ENCODE measurements at regions not wholly inside any gene's neighbourhood (a gene's known extent, or its start where the extent isn't known, plus 50 kb on each side); places are given as distances from the start of the nearest gene placed in this dataset.

DNA sequence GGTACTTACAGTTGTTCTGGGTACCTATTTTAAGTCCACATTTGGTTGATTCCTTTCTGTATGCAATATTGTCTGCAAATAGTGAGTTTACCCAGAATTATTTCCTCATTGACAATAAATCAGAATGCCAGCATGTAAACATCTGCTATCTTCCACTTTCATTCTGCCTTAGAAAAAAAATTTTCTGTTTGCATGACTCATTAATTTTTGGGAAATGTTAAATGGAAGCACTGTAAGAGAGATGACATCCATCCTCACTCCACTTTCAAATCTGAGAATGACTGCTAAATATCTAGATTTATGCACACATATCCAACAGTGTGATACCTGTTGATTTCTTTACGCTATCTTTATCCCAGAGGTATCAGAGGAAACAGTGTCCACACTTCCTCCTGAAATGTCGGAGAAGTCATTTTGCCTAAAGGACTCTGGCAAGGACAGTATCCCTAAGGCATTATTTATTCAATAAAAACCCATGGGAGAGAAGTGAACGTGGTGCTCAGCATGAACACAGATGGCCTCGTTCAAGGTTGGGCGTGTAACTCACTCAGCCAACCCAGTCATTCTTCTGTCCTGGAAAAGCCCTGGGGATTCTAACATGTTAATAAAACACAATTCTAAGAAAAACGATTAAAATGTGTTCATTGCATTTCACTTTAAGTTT, 780.9 kb downstream of the QKI start:
- Histone ChIP-seq H3K4me3 (ENCODE audit: insufficient read depth in 1 of 2, low read depth in 1 of 2, low read length in 2 of 2) (peak overlapping the region in 1 of 2 experiments; percentile 63), H3K23ac (ENCODE audit: low read length in 2 of 2) (no peak overlapping the region)

DNA sequence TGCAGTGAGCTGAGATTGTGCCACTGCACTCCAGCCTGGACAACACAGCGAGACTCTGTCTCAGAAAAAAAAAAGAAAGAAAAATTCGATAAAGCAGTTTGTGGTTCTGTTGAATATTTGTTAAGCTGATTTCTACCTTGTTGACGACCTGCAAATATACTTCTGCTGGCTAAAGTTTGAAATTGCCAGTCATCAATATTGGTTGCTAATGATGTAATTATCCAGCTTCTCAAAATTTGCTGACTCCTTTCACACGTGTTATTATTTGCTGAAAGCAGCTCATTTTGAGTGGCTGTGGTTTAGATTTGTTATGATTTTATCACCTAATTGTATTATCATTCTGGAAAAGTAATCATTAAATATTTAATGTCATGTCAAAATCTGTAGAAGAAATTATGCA, 774.3 kb downstream of the QKI start:
- H2BK5ac ChIP-seq (ENCODE audit: low read depth, low read length, poor library complexity, severe bottlenecking), result no peak overlapping the region
- H2BK120ac ChIP-seq (ENCODE audit: low read depth, low read length), result no peak overlapping the region
- H3K4me3 ChIP-seq (ENCODE audit: insufficient read depth in 1 of 2, low read depth in 1 of 2, low read length in 2 of 2), result no peak overlapping the region
- H4K8ac ChIP-seq (ENCODE audit: low read length), result no peak overlapping the region
- no peak overlapping the region for H3K23ac ChIP-seq (ENCODE audit: low read length in 2 of 2)
- no peak overlapping the region for H2AFZ ChIP-seq (ENCODE audit: low read depth, low read length)
- H3K9me3 ChIP-seq (ENCODE audit: control insufficient read depth, low read length), result no peaks in the 10 kb centered on the region
- no peak overlapping the region for H2BK15ac ChIP-seq (ENCODE audit: low read depth, poor library complexity, severe bottlenecking)
- no peak overlapping the region for H2AK5ac ChIP-seq (ENCODE audit: low read length, severe bottlenecking)
- no peak overlapping the region for H3K9ac ChIP-seq (ENCODE audit: low read length)
- H3K36me3 ChIP-seq (ENCODE audit: control insufficient read depth in 1 of 2, insufficient read depth in 2 of 2, low read depth in 1 of 2, low read length in 2 of 2), result no peaks in the 10 kb centered on the region
- no peak overlapping the region for H4K91ac ChIP-seq (ENCODE audit: low read length)
- no peak overlapping the region for H3K18ac ChIP-seq (ENCODE audit: low read depth in 1 of 2, low read length in 2 of 2)
- H3K4me2 ChIP-seq (ENCODE audit: low read length, poor library complexity, severe bottlenecking), result no peak overlapping the region
- DNase-seq, result no peak
- H3K27ac ChIP-seq (ENCODE audit: low read length, poor library complexity, severe bottlenecking), result no peak overlapping the region
- H3K4ac ChIP-seq (ENCODE audit: low read depth in 1 of 2, low read length in 2 of 2), result no peak overlapping the region
- WGBS, result 85% methylated on average over 3 of the region's 4 CpGs
- H3K14ac ChIP-seq (ENCODE audit: low read length in 2 of 2), result no peak overlapping the region
- no peaks in the 10 kb centered on the region for H3K79me1 ChIP-seq (replicated peaks; ENCODE audit: low read length, poor library complexity, severe bottlenecking)
- H2BK12ac ChIP-seq (ENCODE audit: low read length in 2 of 2), result no peak overlapping the region
- no peaks in the 10 kb centered on the region for H3K4me1 ChIP-seq (ENCODE audit: control insufficient read depth, insufficient read depth, low read depth, low read length)
- no peaks in the 10 kb centered on the region for H3K27me3 ChIP-seq (ENCODE audit: control insufficient read depth in 1 of 2, insufficient read depth in 1 of 2, low read length in 2 of 2)

More for the DNA sequence above, 780.9 kb downstream of the QKI start:
- no peak overlapping the region for H3K18ac ChIP-seq (ENCODE audit: low read depth in 1 of 2, low read length in 2 of 2)
- WGBS, result 94% methylated on average over 3 of the region's 6 CpGs
- H2AFZ ChIP-seq (ENCODE audit: low read depth, low read length), result no peak overlapping the region
- H4K91ac ChIP-seq (ENCODE audit: low read length), result no peak overlapping the region
- no peaks in the 10 kb centered on the region for H3K4me1 ChIP-seq (ENCODE audit: control insufficient read depth, insufficient read depth, low read depth, low read length)
- H2BK15ac ChIP-seq (ENCODE audit: low read depth, poor library complexity, severe bottlenecking), result no peak overlapping the region
- no peak overlapping the region for H3K27ac ChIP-seq (ENCODE audit: low read length, poor library complexity, severe bottlenecking)
- H2AK5ac ChIP-seq (ENCODE audit: low read length, severe bottlenecking), result no peak overlapping the region
- H2BK5ac ChIP-seq (ENCODE audit: low read depth, low read length, poor library complexity, severe bottlenecking), result no peak overlapping the region
- no peaks in the 10 kb centered on the region for H3K79me1 ChIP-seq (replicated peaks; ENCODE audit: low read length, poor library complexity, severe bottlenecking)
- no peak overlapping the region for H3K4ac ChIP-seq (ENCODE audit: low read depth in 1 of 2, low read length in 2 of 2)
- no peak overlapping the region for H2BK12ac ChIP-seq (ENCODE audit: low read length in 2 of 2)
- no peak overlapping the region for H3K14ac ChIP-seq (ENCODE audit: low read length in 2 of 2)
- no peak overlapping the region for H2BK120ac ChIP-seq (ENCODE audit: low read depth, low read length)
- no peak overlapping the region for H3K4me2 ChIP-seq (ENCODE audit: low read length, poor library complexity, severe bottlenecking)
- no peaks in the 10 kb centered on the region for H3K36me3 ChIP-seq (ENCODE audit: control insufficient read depth in 1 of 2, insufficient read depth in 2 of 2, low read depth in 1 of 2, low read length in 2 of 2)
- H4K8ac ChIP-seq (ENCODE audit: low read length), result no peak overlapping the region
- H3K9me3 ChIP-seq (ENCODE audit: control insufficient read depth, low read length), result no peaks in the 10 kb centered on the region
- H3K27me3 ChIP-seq (ENCODE audit: control insufficient read depth in 1 of 2, insufficient read depth in 1 of 2, low read length in 2 of 2), result no peaks in the 10 kb centered on the region
- no peak for DNase-seq
- peak overlapping the region; percentile 43 for H3K9ac ChIP-seq (ENCODE audit: low read length)

DNA sequence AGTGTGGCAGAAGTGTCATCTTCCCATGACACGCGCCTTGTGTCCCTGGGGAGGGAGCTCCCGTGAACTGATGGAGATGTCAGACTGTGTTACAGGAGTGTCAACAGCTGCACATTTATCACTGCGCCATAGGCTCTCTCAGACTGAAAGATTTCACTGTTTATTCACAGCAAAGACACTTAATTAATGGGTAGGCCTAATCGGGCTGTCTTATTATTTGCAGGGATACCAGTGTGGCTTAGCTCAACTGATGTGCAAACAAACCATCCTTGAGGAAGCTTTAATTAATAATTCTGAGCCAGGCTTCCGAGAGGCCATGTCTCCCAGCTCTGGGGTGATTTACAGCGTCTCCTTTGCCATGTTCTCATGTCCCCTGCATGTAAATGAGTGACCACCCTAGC, 771.0 kb downstream of the QKI start:
- Histone ChIP-seq H3K27me3 (ENCODE audit: control insufficient read depth in 1 of 2, insufficient read depth in 1 of 2, low read length in 2 of 2) (no peaks in the 10 kb centered on the region), H2AFZ (ENCODE audit: low read depth, low read length) (no peak overlapping the region), H2AK5ac (ENCODE audit: low read length, severe bottlenecking) (no peak overlapping the region), H3K9ac (ENCODE audit: low read length) (no peak overlapping the region), H3K23ac (ENCODE audit: low read length in 2 of 2) (no peak overlapping the region), H3K4me3 (ENCODE audit: insufficient read depth in 1 of 2, low read depth in 1 of 2, low read length in 2 of 2) (no peak overlapping the region), H3K36me3 (ENCODE audit: control insufficient read depth in 1 of 2, insufficient read depth in 2 of 2, low read depth in 1 of 2, low read length in 2 of 2) (no peaks in the 10 kb centered on the region), H3K14ac (ENCODE audit: low read length in 2 of 2) (no peak overlapping the region), H2BK12ac (ENCODE audit: low read length in 2 of 2) (no peak overlapping the region), H3K27ac (ENCODE audit: low read length, poor library complexity, severe bottlenecking) (no peak overlapping the region), H3K79me1 (replicated peaks; ENCODE audit: low read length, poor library complexity, severe bottlenecking) (no peaks in the 10 kb centered on the region), H3K4ac (ENCODE audit: low read depth in 1 of 2, low read length in 2 of 2) (no peak overlapping the region), H4K91ac (ENCODE audit: low read length) (no peak overlapping the region), H2BK120ac (ENCODE audit: low read depth, low read length) (no peak overlapping the region), H3K4me2 (ENCODE audit: low read length, poor library complexity, severe bottlenecking) (no peak overlapping the region), H3K4me1 (ENCODE audit: control insufficient read depth, insufficient read depth, low read depth, low read length) (no peaks in the 10 kb centered on the region), H2BK15ac (ENCODE audit: low read depth, poor library complexity, severe bottlenecking) (no peak overlapping the region), H4K8ac (ENCODE audit: low read length) (no peak overlapping the region), H2BK5ac (ENCODE audit: low read depth, low read length, poor library complexity, severe bottlenecking) (no peak overlapping the region), H3K18ac (ENCODE audit: low read depth in 1 of 2, low read length in 2 of 2) (no peak overlapping the region), H3K9me3 (ENCODE audit: control insufficient read depth, low read length) (no peaks in the 10 kb centered on the region)
- DNase-seq, result no peak
- WGBS, result 53% methylated on average over 6 of the region's 7 CpGs

DNA sequence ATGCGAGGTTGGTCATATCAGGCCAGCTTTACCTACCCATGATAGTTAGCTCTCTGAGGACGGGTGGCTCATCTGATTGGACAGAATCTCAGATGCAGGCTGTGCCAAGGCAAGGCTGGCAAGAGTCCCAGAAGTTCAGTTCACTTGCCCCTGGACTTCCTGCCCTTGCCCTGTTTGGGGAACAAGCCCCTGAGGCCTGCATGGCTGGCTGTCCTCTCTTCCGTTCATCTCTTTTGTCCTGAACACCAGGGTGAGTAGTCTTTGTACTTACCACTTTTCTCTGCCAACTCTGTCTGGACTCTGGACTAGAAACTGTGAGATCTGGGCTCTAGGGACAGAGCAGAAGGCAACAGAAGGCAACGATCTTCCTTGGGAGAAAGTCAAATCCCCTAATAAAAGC, 769.9 kb downstream of the QKI start:
- Histone ChIP-seq H3K79me1 (replicated peaks; ENCODE audit: low read length, poor library complexity, severe bottlenecking) (no peaks in the 10 kb centered on the region), H2AFZ (ENCODE audit: low read depth, low read length) (no peak overlapping the region), H4K91ac (ENCODE audit: low read length) (no peak overlapping the region), H3K9ac (ENCODE audit: low read length) (no peak overlapping the region), H3K4me3 (ENCODE audit: insufficient read depth in 1 of 2, low read depth in 1 of 2, low read length in 2 of 2) (no peak overlapping the region), H3K4ac (ENCODE audit: low read depth in 1 of 2, low read length in 2 of 2) (no peak overlapping the region), H2BK15ac (ENCODE audit: low read depth, poor library complexity, severe bottlenecking) (no peak overlapping the region), H3K18ac (ENCODE audit: low read depth in 1 of 2, low read length in 2 of 2) (no peak overlapping the region), H3K27ac (ENCODE audit: low read length, poor library complexity, severe bottlenecking) (no peak overlapping the region), H3K4me2 (ENCODE audit: low read length, poor library complexity, severe bottlenecking) (no peak overlapping the region), H3K4me1 (ENCODE audit: control insufficient read depth, insufficient read depth, low read depth, low read length) (no peaks in the 10 kb centered on the region), H2BK12ac (ENCODE audit: low read length in 2 of 2) (no peak overlapping the region), H3K27me3 (ENCODE audit: control insufficient read depth in 1 of 2, insufficient read depth in 1 of 2, low read length in 2 of 2) (no peaks in the 10 kb centered on the region), H3K9me3 (ENCODE audit: control insufficient read depth, low read length) (no peaks in the 10 kb centered on the region), H2BK120ac (ENCODE audit: low read depth, low read length) (no peak overlapping the region), H4K8ac (ENCODE audit: low read length) (no peak overlapping the region), H3K23ac (ENCODE audit: low read length in 2 of 2) (no peak overlapping the region), H3K14ac (ENCODE audit: low read length in 2 of 2) (no peak overlapping the region), H2BK5ac (ENCODE audit: low read depth, low read length, poor library complexity, severe bottlenecking) (no peak overlapping the region), H3K36me3 (ENCODE audit: control insufficient read depth in 1 of 2, insufficient read depth in 2 of 2, low read depth in 1 of 2, low read length in 2 of 2) (no peaks in the 10 kb centered on the region), H2AK5ac (ENCODE audit: low read length, severe bottlenecking) (no peak overlapping the region)
- WGBS, result 82% methylated on average over 4 of the region's 4 CpGs
- no peak for DNase-seq
